WTC11 (cell line): ENCODE measurements at regions not wholly inside any gene's neighbourhood (a gene's known extent, or its start where the extent isn't known, plus 50 kb on each side); places are given as distances from the start of the nearest gene placed in this dataset. TPM values are rescaled to one million over a fixed set of nuclear protein-coding genes. Genes with fewer than 3 reads are reported as not detected.

Experiments
- microRNA-seq: library from miRNA; unstranded; fragments of <30 nt; microRNA quantifications from one replicate; pipeline ENCODE4 v1.2.0, GENCODE V29; 2022; ENCODE audit warnings: borderline number of aligned reads

Small RNA genes in the stretch of these regions (microRNA-seq; reads per million reads assigned to microRNA genes)
- gene MIR4276, result not detected
